Kidney epithelial cell (primary cell): ENCODE measurements at regions not wholly inside any gene's neighbourhood (a gene's known extent, or its start where the extent isn't known, plus 50 kb on each side); places are given as distances from the start of the nearest gene placed in this dataset.
"Not testable (repeated sequence)": the region's sequence is repeated elsewhere in the genome, so short reads cannot be mapped to it uniquely, and the experiment has no call there.

Source experiments
- DNase-seq: peaks from one replicate; pipeline ENCODE4 v3.0.0-alpha.2; 2010; ENCODE audit warnings: low read depth
- H3K27me3 ChIP-seq: 2 replicates; pipeline ENCODE4 v1.6.0; 2011; ENCODE audit warnings: low read length; ENCODE audit not compliant: control insufficient read depth, insufficient read depth
- H3K36me3 ChIP-seq: 2 replicates; pipeline ENCODE4 v1.5.1; 2011; ENCODE audit warnings: low read length; ENCODE audit not compliant: control insufficient read depth, insufficient read depth
- H3K4me3 ChIP-seq: 2 replicates; pipeline ENCODE4 v1.5.1; 2011; ENCODE audit warnings: low read depth, mild to moderate bottlenecking, control low read depth, low read length
- CTCF ChIP-seq: IDR thresholded peaks from 2 replicates; pipeline ENCODE4 v1.5.1; 2011; ENCODE audit warnings: mild to moderate bottlenecking, moderate library complexity, low read length, control low read depth, inconsistent platforms; ENCODE audit not compliant: insufficient read depth, poor library complexity, severe bottlenecking

DNA sequence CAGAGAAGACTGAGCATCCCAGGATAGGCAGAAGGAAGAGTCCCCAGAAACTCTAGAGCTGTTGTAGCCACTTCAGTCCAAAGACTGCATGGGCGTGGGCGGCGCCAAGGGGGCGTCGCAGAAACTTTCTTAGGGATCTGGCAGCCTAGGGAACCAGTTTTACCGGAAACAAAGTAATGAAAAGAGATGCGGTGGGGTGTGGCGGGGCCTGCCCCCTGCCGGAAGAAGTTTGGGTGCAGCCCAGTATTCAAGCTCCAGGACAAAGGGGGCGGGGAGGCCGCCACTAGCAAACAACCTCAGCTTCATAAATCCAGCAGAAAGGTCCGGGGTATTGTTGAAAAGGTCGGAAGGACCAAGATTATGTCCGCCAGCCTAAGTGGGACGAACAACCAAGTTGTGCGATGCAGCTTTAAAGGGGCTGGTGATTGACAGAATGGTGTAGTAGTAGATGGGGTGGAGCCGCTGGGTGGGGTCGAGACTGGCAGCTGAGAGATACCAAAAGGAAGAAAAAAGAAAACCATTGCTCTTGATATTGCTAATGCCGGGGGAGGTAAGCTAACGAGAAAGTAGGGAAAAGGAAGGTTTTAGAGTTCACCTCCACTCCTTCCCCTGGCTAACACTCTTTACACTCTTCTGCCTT, 190.5 kb downstream of the RRAGB start:
- Histone ChIP-seq H3K27me3 (no peaks in the 10 kb centered on the region), H3K4me3 (peak overlapping the region; percentile 59), H3K36me3 (no peaks in the 10 kb centered on the region)
- peak; percentile 50 for TF ChIP-seq CTCF
- no peak for DNase-seq

DNA sequence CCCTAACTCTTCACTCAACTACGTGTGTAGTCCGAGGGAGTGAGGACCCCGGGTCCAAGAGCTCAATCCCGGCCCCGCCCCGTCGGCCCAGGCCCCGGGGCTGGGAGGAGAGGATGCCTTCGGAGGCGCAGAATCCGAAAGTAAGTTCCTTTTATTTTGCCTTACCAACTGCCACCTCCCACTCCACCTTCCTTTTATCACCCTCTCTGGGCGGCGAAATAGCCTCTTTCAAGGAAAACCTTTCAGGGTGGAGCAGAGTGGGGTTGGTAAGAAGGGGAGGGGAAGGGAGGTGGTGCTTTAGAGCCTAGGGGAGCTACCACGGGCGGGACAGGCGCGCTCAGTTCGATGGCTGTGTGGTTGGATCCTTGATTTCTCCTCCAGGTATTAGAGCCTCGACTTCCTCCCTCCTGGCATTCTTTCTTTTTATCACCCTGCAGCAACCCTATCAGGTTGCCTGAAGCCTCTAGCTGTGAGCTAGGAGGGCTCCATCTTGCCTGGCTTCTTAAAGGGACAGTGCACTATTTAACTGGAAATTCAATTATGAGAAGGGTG, 191.2 kb downstream of the RRAGB start:
- DNase-seq = no peak
- H3K36me3 ChIP-seq = no peaks in the 10 kb centered on the region
- no peak for TF ChIP-seq CTCF

GRCh38 chrX:55919367-55920221, 202.0 kb downstream of the RRAGB start:
- TF ChIP-seq CTCF = no peak
- Histone ChIP-seq H3K27me3 (no peaks in the 10 kb centered on the region), H3K4me3 (no peak overlapping the region), H3K36me3 (no peaks in the 10 kb centered on the region)
- no peak for DNase-seq

More for the DNA sequence above, 191.2 kb downstream of the RRAGB start:
- H3K4me3 ChIP-seq = peak overlapping the region; percentile 59
- no peaks in the 10 kb centered on the region for H3K27me3 ChIP-seq

DNA sequence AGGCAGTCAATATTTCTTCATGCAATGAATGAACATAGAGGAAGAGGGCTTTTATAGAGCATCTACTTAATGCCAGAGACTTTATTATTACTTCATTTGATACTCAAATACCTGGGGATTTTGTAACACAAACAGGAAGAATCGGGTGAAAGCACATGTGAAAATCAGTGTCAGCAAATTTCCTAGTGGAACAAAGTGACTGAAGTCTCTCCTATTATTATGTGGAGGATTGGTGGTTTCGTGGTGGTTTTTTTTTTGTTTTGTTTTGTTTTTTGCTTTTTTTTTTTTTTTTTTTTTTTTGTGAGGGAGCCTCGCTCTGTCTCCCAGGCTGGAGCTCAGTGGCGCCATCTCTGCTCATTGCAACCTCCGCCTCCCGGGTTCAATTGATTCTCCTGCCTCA, 207.0 kb downstream of the RRAGB start:
- TF ChIP-seq CTCF = no peak
- H3K36me3 ChIP-seq = no peaks in the 10 kb centered on the region
- H3K4me3 ChIP-seq = no peak overlapping the region
- no peak for DNase-seq
- no peaks in the 10 kb centered on the region for H3K27me3 ChIP-seq

GRCh38 chrX:55928529-55928928, 211.0 kb downstream of the RRAGB start:
- DNase-seq = not testable (repeated sequence)

More at GRCh38 chrX:55928529-55928928, 211.0 kb downstream of the RRAGB start:
- H3K36me3 ChIP-seq, H3K27me3 ChIP-seq, H3K4me3 ChIP-seq: not testable (repeated sequence)
